ENCODE measurements at regions not wholly inside any gene's neighbourhood (a gene's known extent, or its start where the extent isn't known, plus 50 kb on each side); places are given as distances from the start of the nearest gene placed in this dataset.

DNA sequence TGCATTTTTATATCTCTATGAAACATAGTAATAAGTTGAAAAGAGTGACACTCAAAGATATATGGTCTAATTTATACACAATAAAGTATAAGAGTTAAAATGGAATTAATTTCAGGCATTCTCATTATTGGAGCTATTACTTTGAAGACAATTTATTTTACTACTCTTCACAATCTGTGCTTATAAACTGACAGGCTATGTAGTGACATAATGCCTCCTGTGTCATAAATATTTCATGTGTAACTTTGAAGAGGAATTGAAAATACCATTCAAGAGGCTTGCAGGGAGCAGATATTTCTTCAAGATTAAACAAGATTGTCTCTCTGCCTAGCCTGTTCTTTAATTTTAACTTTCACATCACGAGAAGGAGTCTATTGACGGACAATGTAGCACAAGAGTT, 1881.5 kb upstream of the PCDH20 start:
- DNase-seq (ENCODE audit: low spot score) = no peak
- Histone ChIP-seq H3K4me1 (ENCODE audit: control insufficient read depth in 4 of 4, insufficient read depth in 4 of 4, low read length in 3 of 4) (no peaks in the 10 kb centered on the region), H3K27ac (ENCODE audit: low read depth in 1 of 2, low read length in 2 of 2) (no peak overlapping the region), H3K9me3 (ENCODE audit: control insufficient read depth in 4 of 4, low read length in 3 of 4) (no peaks in the 10 kb centered on the region), H3K36me3 (ENCODE audit: control insufficient read depth in 4 of 4, insufficient read depth in 3 of 4, low read depth in 1 of 4, low read length in 3 of 4) (no peaks in the 10 kb centered on the region), H3K9ac (ENCODE audit: low read depth in 1 of 2, low read length in 2 of 2) (no peak overlapping the region), H3K27me3 (ENCODE audit: control insufficient read depth in 4 of 4, insufficient read depth in 4 of 4, low read length in 3 of 4) (no peaks in the 10 kb centered on the region), H3K4me3 (ENCODE audit: low read depth in 1 of 3, low read length in 3 of 3) (no peak overlapping the region)
- TF ChIP-seq EGR1 (IDR thresholded peaks at IDR 0.05; ENCODE audit: low read depth in 2 of 2) (no peak), TAF1 (conservative IDR thresholded peaks at IDR 0.05) (no peak), JUND (IDR thresholded peaks at IDR 0.05) (no peak), FOXA1 (IDR thresholded peaks at IDR 0.05) (no peak), SP1 (IDR thresholded peaks at IDR 0.05) (no peak), RAD21 (IDR thresholded peaks at IDR 0.05) (no peak)
- TF ChIP-seq, protein P1, sequence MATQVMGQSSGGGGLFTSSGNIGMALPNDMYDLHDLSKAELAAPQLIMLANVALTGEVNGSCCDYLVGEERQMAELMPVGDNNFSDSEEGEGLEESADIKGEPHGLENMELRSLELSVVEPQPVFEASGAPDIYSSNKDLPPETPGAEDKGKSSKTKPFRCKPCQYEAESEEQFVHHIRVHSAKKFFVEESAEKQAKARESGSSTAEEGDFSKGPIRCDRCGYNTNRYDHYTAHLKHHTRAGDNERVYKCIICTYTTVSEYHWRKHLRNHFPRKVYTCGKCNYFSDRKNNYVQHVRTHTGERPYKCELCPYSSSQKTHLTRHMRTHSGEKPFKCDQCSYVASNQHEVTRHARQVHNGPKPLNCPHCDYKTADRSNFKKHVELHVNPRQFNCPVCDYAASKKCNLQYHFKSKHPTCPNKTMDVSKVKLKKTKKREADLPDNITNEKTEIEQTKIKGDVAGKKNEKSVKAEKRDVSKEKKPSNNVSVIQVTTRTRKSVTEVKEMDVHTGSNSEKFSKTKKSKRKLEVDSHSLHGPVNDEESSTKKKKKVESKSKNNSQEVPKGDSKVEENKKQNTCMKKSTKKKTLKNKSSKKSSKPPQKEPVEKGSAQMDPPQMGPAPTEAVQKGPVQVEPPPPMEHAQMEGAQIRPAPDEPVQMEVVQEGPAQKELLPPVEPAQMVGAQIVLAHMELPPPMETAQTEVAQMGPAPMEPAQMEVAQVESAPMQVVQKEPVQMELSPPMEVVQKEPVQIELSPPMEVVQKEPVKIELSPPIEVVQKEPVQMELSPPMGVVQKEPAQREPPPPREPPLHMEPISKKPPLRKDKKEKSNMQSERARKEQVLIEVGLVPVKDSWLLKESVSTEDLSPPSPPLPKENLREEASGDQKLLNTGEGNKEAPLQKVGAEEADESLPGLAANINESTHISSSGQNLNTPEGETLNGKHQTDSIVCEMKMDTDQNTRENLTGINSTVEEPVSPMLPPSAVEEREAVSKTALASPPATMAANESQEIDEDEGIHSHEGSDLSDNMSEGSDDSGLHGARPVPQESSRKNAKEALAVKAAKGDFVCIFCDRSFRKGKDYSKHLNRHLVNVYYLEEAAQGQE (IDR thresholded peaks at IDR 0.05) = no peak
- TF ChIP-seq, protein P2, sequence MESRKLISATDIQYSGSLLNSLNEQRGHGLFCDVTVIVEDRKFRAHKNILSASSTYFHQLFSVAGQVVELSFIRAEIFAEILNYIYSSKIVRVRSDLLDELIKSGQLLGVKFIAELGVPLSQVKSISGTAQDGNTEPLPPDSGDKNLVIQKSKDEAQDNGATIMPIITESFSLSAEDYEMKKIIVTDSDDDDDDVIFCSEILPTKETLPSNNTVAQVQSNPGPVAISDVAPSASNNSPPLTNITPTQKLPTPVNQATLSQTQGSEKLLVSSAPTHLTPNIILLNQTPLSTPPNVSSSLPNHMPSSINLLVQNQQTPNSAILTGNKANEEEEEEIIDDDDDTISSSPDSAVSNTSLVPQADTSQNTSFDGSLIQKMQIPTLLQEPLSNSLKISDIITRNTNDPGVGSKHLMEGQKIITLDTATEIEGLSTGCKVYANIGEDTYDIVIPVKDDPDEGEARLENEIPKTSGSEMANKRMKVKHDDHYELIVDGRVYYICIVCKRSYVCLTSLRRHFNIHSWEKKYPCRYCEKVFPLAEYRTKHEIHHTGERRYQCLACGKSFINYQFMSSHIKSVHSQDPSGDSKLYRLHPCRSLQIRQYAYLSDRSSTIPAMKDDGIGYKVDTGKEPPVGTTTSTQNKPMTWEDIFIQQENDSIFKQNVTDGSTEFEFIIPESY (IDR thresholded peaks at IDR 0.05) = no peak
- TF ChIP-seq, protein P3, sequence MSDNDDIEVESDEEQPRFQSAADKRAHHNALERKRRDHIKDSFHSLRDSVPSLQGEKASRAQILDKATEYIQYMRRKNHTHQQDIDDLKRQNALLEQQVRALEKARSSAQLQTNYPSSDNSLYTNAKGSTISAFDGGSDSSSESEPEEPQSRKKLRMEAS (IDR thresholded peaks at IDR 0.05) = no peak
- 77% methylated on average over 2 of the region's 2 CpGs for WGBS

DNA sequence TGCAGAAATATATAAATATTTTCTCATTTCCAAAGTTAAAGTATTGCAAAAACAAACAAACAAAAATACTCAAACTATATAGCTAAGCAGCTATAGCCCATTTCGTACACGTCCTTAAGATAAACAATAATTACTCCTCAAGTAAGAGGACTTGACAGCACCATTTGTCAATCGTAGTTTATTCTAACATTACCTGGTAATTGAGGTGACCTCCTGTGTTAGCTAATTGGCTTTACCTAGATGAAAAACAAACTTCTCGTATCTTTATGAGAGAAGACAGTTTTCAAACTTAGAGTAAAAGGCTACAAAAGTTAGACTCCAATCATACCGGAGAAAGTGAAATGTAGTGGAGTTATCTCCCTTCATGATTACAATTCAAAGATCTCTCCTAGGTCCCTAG, 1876.1 kb upstream of the PCDH20 start:
- DNase-seq (ENCODE audit: low spot score) = no peak
- 50% methylated on average over 5 of the region's 5 CpGs for WGBS
- no peak overlapping the region for H3K9ac ChIP-seq (ENCODE audit: low read depth in 1 of 2, low read length in 2 of 2)

More for the DNA sequence above, 1876.1 kb upstream of the PCDH20 start:
- H3K27ac ChIP-seq (ENCODE audit: low read depth in 1 of 2, low read length in 2 of 2) = no peak overlapping the region
- H3K9me3 ChIP-seq (ENCODE audit: control insufficient read depth in 4 of 4, low read length in 3 of 4) = no peaks in the 10 kb centered on the region
- H3K4me1 ChIP-seq (ENCODE audit: control insufficient read depth in 4 of 4, insufficient read depth in 4 of 4, low read length in 3 of 4) = no peaks in the 10 kb centered on the region
- peaks cover 0 to 3% (median 0%) of the 10 kb centered on the region in 4 donors for H3K27me3 ChIP-seq (ENCODE audit: control insufficient read depth in 4 of 4, insufficient read depth in 4 of 4, low read length in 3 of 4)
- H3K4me3 ChIP-seq (ENCODE audit: low read depth in 1 of 3, low read length in 3 of 3) = no peak overlapping the region
- no peaks in the 10 kb centered on the region for H3K36me3 ChIP-seq (ENCODE audit: control insufficient read depth in 4 of 4, insufficient read depth in 3 of 4, low read depth in 1 of 4, low read length in 3 of 4)
- TF ChIP-seq FOXA1 (IDR thresholded peaks at IDR 0.05) (no peak), YY1 (IDR thresholded peaks at IDR 0.05) (no peak), NR2F2 (IDR thresholded peaks at IDR 0.05) (no peak), TAF1 (conservative IDR thresholded peaks at IDR 0.05) (no peak)
- TF ChIP-seq, protein P2 (IDR thresholded peaks at IDR 0.05) = no peak

Data from liver (tissue), 7 donors.